ENCODE measurements at regions not wholly inside any gene's neighbourhood (a gene's known extent, or its start where the extent isn't known, plus 50 kb on each side); places are given as distances from the start of the nearest gene placed in this dataset.

GRCh38 chr13:71171740-71172139 is 695.3 kb downstream of the DACH1 start:
- TF ChIP-seq ZNF274 (IDR thresholded peaks at IDR 0.05; ENCODE audit: low read depth, low read length) (no peak), YY1 (IDR thresholded peaks at IDR 0.05; ENCODE audit: insufficient read depth, insufficient read length) (no peak), SUZ12 (IDR thresholded peaks at IDR 0.05; ENCODE audit: extremely low read depth, insufficient read depth, insufficient read length) (no peak)
- DNase-seq (ENCODE audit: low read depth, low spot score), result no peak
- no peaks in the 10 kb centered on the region for H3K4me1 ChIP-seq (ENCODE audit: insufficient read depth, insufficient read length)
- H3K4me3 ChIP-seq (ENCODE audit: insufficient read length, low read depth), result no peak overlapping the region
- H3K9ac ChIP-seq (ENCODE audit: insufficient read length, low read depth), result no peak overlapping the region
- H3K9me3 ChIP-seq (ENCODE audit: insufficient read depth, low read length), result no peaks in the 10 kb centered on the region
- no peaks in the 10 kb centered on the region for H3K36me3 ChIP-seq (ENCODE audit: insufficient read depth, insufficient read length, low read length)
- H3K27me3 ChIP-seq (ENCODE audit: insufficient read depth, insufficient read length), result no peaks in the 10 kb centered on the region

DNA sequence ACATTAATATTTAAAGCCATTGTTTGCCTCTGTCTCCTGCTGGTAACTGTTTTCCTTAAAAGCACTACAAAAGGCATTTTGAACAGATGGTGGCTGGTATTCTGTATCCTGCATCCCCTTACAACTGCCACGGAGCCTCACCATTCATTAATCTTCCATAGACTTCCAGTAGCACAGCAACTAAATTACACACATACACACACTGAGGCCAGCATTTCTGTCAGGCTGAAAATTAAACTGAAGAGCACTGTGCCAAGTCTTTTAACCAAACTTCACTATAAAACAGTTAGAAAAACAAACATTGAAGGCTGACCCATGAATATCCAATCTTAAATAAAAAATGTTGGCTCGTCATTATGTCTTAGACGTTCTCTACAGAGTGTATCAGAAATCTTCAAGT is 697.8 kb downstream of the DACH1 start:
- Histone ChIP-seq H3K9ac (ENCODE audit: insufficient read length, low read depth) (no peak overlapping the region), H3K9me3 (ENCODE audit: insufficient read depth, low read length) (no peaks in the 10 kb centered on the region), H3K27me3 (ENCODE audit: insufficient read depth, insufficient read length) (no peaks in the 10 kb centered on the region), H3K4me1 (ENCODE audit: insufficient read depth, insufficient read length) (no peaks in the 10 kb centered on the region), H3K4me3 (ENCODE audit: insufficient read length, low read depth) (no peak overlapping the region), H3K36me3 (ENCODE audit: insufficient read depth, insufficient read length, low read length) (no peaks in the 10 kb centered on the region)
- no peak for TF ChIP-seq ZNF274 (IDR thresholded peaks at IDR 0.05; ENCODE audit: low read depth, low read length)
- no peak for TF ChIP-seq SUZ12 (IDR thresholded peaks at IDR 0.05; ENCODE audit: extremely low read depth, insufficient read depth, insufficient read length)
- TF ChIP-seq YY1 (IDR thresholded peaks at IDR 0.05; ENCODE audit: insufficient read depth, insufficient read length), result no peak
- DNase-seq (ENCODE audit: low read depth, low spot score), result no peak

GRCh38 chr13:71156550-71156949 is 710.5 kb downstream of the DACH1 start:
- H3K27me3 ChIP-seq (ENCODE audit: insufficient read depth, insufficient read length), result no peaks in the 10 kb centered on the region
- H3K4me1 ChIP-seq (ENCODE audit: insufficient read depth, insufficient read length), result no peaks in the 10 kb centered on the region
- H3K36me3 ChIP-seq (ENCODE audit: insufficient read depth, insufficient read length, low read length), result no peaks in the 10 kb centered on the region
- no peak overlapping the region for H3K9ac ChIP-seq (ENCODE audit: insufficient read length, low read depth)
- H3K9me3 ChIP-seq (ENCODE audit: insufficient read depth, low read length), result no peaks in the 10 kb centered on the region
- TF ChIP-seq ZNF274 (IDR thresholded peaks at IDR 0.05; ENCODE audit: low read depth, low read length), result no peak
- no peak for TF ChIP-seq YY1 (IDR thresholded peaks at IDR 0.05; ENCODE audit: insufficient read depth, insufficient read length)
- no peak for TF ChIP-seq SUZ12 (IDR thresholded peaks at IDR 0.05; ENCODE audit: extremely low read depth, insufficient read depth, insufficient read length)
- DNase-seq (ENCODE audit: low read depth, low spot score), result no peak
- no peak overlapping the region for H3K4me3 ChIP-seq (ENCODE audit: insufficient read length, low read depth)

GRCh38 chr13:71149498-71150363 is 717.3 kb downstream of the DACH1 start:
- Histone ChIP-seq H3K27me3 (ENCODE audit: insufficient read depth, insufficient read length) (no peaks in the 10 kb centered on the region), H3K9ac (ENCODE audit: insufficient read length, low read depth) (no peak overlapping the region), H3K9me3 (ENCODE audit: insufficient read depth, low read length) (no peaks in the 10 kb centered on the region), H3K4me3 (ENCODE audit: insufficient read length, low read depth) (no peak overlapping the region), H3K36me3 (ENCODE audit: insufficient read depth, insufficient read length, low read length) (no peaks in the 10 kb centered on the region), H3K4me1 (ENCODE audit: insufficient read depth, insufficient read length) (no peaks in the 10 kb centered on the region)
- DNase-seq (ENCODE audit: low read depth, low spot score), result no peak
- no peak for TF ChIP-seq SUZ12 (IDR thresholded peaks at IDR 0.05; ENCODE audit: extremely low read depth, insufficient read depth, insufficient read length)
- TF ChIP-seq YY1 (IDR thresholded peaks at IDR 0.05; ENCODE audit: insufficient read depth, insufficient read length), result no peak
- TF ChIP-seq ZNF274 (IDR thresholded peaks at IDR 0.05; ENCODE audit: low read depth, low read length), result no peak

DNA sequence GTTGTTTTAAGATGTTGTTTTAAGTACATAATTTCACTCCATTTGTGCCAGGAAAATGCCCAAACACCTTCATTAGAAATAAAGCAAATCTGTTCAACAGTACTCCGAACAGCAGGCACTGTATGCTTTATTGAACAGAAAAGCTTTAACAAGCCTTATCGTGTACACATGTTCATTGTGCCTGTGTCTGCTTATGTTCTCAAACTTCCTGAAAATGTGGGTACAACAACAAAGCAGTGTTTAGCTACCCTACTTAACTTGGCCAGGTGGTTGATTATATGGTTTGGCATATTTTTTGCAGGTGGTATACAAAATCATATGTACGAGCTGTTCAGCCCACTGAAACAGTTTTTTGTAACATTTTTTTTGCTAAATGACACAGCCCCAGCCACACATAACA is 718.0 kb downstream of the DACH1 start:
- Histone ChIP-seq H3K36me3 (ENCODE audit: insufficient read depth, insufficient read length, low read length) (no peaks in the 10 kb centered on the region), H3K4me3 (ENCODE audit: insufficient read length, low read depth) (no peak overlapping the region), H3K9me3 (ENCODE audit: insufficient read depth, low read length) (no peaks in the 10 kb centered on the region), H3K4me1 (ENCODE audit: insufficient read depth, insufficient read length) (no peaks in the 10 kb centered on the region), H3K9ac (ENCODE audit: insufficient read length, low read depth) (no peak overlapping the region), H3K27me3 (ENCODE audit: insufficient read depth, insufficient read length) (no peaks in the 10 kb centered on the region)
- TF ChIP-seq YY1 (IDR thresholded peaks at IDR 0.05; ENCODE audit: insufficient read depth, insufficient read length) (no peak), SUZ12 (IDR thresholded peaks at IDR 0.05; ENCODE audit: extremely low read depth, insufficient read depth, insufficient read length) (no peak), ZNF274 (IDR thresholded peaks at IDR 0.05; ENCODE audit: low read depth, low read length) (no peak)
- no peak for DNase-seq (ENCODE audit: low read depth, low spot score)

- Histone ChIP-seq H3K9me3 (ENCODE audit: insufficient read depth, low read length) (no peaks in the 10 kb centered on the region), H3K9ac (ENCODE audit: insufficient read length, low read depth) (no peak overlapping the region), H3K36me3 (ENCODE audit: insufficient read depth, insufficient read length, low read length) (no peaks in the 10 kb centered on the region), H3K4me1 (ENCODE audit: insufficient read depth, insufficient read length) (no peaks in the 10 kb centered on the region), H3K27me3 (ENCODE audit: insufficient read depth, insufficient read length) (no peaks in the 10 kb centered on the region), H3K4me3 (ENCODE audit: insufficient read length, low read depth) (no peak overlapping the region)
- TF ChIP-seq ZNF274 (IDR thresholded peaks at IDR 0.05; ENCODE audit: low read depth, low read length) (no peak), SUZ12 (IDR thresholded peaks at IDR 0.05; ENCODE audit: extremely low read depth, insufficient read depth, insufficient read length) (no peak), YY1 (IDR thresholded peaks at IDR 0.05; ENCODE audit: insufficient read depth, insufficient read length) (no peak)
- DNase-seq (ENCODE audit: low read depth, low spot score), result no peak
These were observed 718.6 kb downstream of the DACH1 start for GRCh38 chr13:71148396-71148795.

- no peak overlapping the region for H3K4me3 ChIP-seq (ENCODE audit: insufficient read length, low read depth)
- H3K36me3 ChIP-seq (ENCODE audit: insufficient read depth, insufficient read length, low read length), result no peaks in the 10 kb centered on the region
- H3K9ac ChIP-seq (ENCODE audit: insufficient read length, low read depth), result no peak overlapping the region
- no peaks in the 10 kb centered on the region for H3K27me3 ChIP-seq (ENCODE audit: insufficient read depth, insufficient read length)
- no peaks in the 10 kb centered on the region for H3K4me1 ChIP-seq (ENCODE audit: insufficient read depth, insufficient read length)
- no peaks in the 10 kb centered on the region for H3K9me3 ChIP-seq (ENCODE audit: insufficient read depth, low read length)
- TF ChIP-seq ZNF274 (IDR thresholded peaks at IDR 0.05; ENCODE audit: low read depth, low read length), result no peak
- no peak for TF ChIP-seq SUZ12 (IDR thresholded peaks at IDR 0.05; ENCODE audit: extremely low read depth, insufficient read depth, insufficient read length)
- TF ChIP-seq YY1 (IDR thresholded peaks at IDR 0.05; ENCODE audit: insufficient read depth, insufficient read length), result no peak
- DNase-seq (ENCODE audit: low read depth, low spot score), result no peak
These were observed 722.1 kb downstream of the DACH1 start for GRCh38 chr13:71144883-71145282.
